GM18502 (cell line): ENCODE measurements at regions not wholly inside any gene's neighbourhood (a gene's known extent, or its start where the extent isn't known, plus 50 kb on each side); places are given as distances from the start of the nearest gene placed in this dataset.
A peak's percentile ranks its signal among the peaks of the same experiment; 100 is the strongest.
"Not testable (repeated sequence)": the region's sequence is repeated elsewhere in the genome, so short reads cannot be mapped to it uniquely, and the experiment has no call there.

Experiments
- ATAC-seq: cut with Tn5 transposase; IDR thresholded peaks from one replicate; pipeline ENCODE4 v1.9.1; 2021; ENCODE audit warnings: mild to moderate bottlenecking; ENCODE audit not compliant: unreplicated experiment, poor library complexity

DNA sequence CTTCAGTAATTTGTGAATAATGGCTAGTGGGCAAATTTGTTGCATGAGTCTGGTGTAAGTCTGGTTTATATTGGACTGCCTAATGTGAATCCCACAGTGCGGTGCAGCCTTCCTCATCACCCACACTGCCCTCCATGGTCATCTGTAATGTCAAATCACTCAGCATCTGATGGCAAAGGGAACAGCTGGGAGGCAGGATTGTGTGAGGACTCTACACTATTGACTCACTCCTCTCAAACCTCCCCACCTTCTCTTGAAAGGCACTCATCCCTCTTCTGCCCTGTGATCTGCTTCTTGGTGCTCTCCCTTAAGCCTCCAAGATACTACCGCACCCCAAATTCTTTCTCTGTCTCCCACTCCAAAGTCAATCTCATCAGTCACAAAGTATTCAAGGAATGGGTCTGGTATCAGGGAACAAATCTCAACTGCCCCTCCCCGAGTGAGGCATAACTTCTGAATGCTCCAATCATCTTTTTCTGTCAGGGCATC, 146.0 kb upstream of the BEND6 start:
- ATAC-seq = no peak

DNA sequence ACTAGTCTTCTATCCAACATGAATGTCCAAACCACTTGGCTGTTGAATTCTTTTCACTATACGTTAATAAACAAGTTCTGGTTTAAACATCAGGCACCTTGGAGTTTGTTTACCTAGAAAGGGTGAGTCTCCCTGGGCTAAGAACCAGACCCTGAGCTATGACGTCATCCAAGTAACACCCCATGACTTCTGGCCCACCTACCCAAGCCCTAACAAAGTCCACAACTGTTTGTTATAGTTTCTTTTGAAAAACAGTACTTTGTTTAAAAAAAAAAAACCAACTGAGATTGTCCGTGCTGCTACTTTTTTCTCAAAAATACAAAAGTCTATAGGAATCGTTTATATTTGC, 146.9 kb upstream of the BEND6 start:
- no peak for ATAC-seq

DNA sequence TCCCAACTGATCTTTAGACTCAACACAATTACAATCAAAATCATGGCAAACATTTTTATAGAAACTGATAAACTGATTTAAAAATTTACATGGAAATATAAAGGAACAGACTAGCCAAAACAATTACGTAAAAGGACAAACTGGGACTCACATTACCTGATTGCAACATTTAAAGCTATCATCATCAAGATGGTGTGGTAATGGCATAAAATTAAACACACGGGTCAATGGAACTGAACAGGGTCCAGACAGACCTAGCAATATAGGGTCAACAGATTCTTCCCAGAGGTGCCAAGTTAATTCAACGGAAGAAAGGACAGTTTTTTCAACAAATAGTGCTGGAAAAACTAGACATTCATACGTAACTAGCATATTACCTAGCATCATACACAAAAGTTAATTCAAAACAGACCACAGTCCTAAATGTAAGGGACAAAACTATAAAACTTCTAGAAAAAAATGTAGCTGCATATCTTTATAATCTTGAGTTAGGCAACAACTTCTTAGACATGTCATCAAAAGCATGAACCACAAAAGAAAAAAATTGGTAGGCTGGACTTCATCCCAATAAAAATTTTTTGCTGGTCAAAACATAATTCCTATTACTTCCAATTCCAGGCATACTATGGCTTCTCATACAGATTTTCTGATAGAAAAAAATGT, 147.4 kb upstream of the BEND6 start:
- no peak for ATAC-seq

DNA sequence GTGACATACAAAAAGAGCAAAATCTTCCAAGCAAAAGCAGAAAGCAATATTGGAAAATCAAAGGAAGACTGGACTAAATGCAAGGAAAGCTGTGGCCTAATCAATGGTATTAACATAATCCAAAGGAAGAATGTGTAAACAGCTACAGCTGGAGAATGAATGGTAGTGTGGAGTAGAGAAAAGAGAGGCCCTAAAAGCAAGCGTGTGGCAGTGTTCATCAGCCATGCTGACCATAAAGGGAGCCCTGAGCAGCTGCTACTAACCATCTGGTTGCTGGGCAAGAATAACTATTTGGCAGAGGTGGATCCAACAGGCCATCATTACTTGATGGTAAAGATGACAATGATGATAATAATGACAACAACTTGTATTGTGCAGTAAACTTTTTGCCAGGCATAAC, 148.5 kb upstream of the BEND6 start:
- no peak for ATAC-seq

DNA sequence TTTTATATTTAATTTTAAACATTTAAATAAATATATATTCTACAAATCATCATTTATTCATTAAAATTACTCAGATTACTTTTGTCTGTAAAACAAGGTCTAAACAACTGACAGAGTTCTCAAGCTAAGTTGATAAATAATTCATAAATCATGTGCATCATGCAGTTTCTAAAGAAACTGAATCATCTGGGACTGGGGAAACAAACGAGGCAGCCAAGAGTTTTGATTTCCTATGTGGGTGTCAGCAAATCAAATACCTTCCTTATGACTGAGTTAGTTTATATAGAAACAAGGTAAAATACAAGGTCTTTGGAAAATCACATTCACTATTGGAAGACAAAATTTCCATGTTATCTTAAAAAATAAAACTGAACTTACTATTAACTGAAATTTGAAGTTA, 149.9 kb upstream of the BEND6 start:
- no peak for ATAC-seq

DNA sequence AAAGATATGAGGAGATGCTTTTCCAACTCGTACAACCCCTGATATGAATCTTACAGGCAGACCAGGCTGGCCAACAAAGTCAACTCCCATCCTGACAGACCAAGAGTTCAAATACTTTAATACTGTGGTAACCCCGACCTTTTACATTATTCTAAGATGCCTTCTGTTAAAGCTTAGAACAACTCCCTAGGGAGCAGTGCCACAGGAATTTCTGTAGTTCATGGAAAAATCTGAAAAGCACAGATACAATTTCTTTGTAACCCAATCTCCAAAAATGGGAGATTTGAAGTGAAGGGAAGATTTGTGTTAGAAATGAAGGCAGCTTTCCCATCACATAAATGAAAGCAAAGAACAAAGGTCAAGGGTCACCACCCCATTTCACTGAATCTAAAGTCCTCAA, 151.3 kb upstream of the BEND6 start:
- no peak for ATAC-seq

DNA sequence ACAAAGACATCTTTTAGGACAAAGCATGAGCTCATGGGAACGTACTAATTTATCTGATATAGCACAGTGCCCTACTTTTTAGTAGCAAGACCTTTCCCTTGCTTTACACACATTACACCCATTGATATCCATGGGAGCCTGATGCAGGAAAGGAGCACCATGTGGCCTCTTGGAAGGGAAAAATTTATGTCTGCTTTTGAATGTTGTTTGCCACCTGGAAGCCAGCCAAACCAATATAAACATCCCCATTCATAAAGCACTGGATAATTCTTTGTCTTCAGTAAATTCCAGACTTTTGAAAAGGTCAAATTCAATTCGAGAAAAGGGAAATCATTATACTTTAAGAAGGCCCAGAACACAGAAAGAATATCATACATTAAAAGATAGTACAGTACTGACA, 152.3 kb upstream of the BEND6 start:
- ATAC-seq = no peak

DNA sequence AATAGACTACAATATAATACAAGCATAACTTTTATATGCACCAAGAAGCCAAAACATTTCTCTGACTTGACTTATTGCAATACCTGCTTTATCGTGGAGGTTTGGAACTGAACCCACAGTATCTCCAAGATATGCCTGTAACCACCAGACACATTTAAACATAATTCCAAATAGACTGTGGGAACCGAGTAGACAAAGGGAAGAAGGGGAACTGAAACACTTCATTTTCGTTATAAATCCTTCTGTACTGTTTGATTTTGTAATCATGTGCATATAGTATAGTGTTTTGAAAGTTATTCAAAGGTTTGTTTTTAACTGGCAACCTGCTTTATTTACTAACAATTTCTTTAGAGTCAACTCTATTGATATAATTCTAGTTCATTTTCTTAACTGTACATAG, 154.9 kb upstream of the BEND6 start:
- no peak for ATAC-seq

DNA sequence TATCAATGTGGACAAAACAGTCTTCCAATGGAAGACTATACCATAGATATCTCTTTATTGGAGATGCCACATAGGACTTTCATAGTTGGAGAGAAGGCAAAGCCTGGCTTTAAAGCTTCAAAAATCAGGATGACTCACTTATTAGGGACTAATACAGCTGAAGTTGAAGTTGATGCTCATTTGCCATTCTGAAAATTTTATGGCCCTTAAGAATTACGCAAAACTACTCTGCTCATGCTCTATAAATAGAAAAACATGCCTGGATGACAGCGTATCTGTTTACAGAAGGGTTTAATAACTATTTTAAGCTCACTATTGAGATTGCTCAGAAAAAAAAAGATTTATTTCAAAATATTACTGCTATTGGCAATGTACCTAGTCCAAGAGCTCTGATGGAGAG, 155.5 kb upstream of the DST start:
- ATAC-seq = no peak

DNA sequence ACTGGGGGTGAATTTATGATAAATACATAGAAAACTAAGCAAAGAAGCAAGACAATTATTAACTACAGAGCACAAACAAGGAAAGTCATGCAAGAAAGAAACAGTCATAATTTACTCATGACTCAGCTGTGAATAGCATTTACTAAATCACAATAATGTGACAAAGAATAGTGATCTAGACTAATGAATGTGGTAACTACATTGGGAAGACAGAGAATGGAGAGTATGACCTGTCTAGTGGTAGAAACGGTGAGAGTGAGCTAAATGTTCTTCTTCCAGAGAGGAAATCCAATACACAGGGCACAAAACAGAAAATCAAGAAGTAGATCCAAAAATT, 153.5 kb upstream of the DST start:
- no peak for ATAC-seq

DNA sequence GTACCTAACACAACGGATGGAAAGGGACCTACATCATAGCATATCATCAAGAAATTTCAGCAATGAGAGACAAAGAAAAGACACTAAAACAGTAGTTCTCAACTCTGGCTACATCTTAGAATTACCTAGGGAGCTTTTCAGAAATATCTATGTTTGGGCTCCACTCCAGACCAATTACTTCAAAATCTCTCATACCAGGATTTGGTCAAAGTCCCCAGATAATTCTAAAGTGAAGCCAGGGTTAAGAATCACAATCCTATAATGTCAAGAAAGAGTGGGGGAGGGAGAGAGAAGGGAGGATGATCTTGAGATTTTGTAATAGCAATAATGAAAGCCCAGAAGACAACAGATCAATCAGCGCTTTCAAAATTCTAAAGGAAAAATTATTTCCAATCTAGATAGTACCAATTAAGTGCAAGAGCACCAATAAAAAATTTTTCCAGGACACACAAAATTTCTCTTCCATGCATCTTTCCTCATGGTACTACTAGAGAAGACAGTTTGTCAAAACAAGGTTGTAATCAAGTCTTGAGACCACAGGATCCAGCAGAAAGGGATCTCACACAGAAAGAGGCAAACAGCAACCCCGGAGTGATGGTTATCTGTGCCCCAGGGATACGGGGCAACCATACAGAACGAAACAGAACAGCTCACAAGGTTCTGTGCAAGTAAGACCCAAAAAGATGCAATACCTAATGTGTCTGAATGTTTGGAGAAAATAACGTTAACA, 152.9 kb upstream of the DST start:
- ATAC-seq = no peak

DNA sequence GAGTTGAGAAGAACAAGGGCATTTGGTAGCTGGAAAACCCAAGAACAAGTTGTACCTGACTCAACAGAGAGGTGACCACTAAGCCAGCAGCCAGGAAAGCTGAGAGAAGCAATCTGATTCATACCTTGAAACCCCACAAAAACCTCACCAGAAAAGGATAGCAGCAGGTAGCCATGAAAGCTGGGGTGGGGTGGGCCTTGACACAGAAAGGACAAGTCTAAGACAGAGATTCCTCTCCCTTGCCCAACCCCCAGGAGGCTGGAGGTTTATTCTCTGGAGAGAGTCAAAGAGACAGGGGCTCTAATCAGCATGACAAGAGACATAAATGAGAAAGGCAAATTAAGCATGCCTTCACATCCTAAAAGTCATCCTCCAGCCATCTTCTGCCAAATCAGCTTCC, 151.7 kb upstream of the DST start:
- peak; percentile 53 for ATAC-seq

DNA sequence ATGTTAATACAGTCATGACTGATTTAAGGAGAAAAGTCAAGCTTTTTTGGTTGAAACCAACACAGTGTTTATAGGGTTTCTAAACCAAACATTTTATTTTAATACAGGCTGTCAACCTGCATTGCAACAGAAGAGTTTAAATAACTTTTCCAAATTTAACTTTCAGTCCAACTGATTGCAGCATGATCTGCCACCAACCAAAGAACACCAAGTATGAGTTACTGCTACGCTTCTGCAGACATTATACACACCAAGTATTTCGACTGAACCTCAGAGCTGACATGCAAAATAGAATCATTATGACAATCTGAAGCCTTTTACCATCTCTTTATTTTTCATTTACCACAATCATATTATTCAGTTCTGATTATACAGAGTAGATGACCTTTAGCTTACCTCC, 151.2 kb upstream of the DST start:
- ATAC-seq = peak; percentile 15

DNA sequence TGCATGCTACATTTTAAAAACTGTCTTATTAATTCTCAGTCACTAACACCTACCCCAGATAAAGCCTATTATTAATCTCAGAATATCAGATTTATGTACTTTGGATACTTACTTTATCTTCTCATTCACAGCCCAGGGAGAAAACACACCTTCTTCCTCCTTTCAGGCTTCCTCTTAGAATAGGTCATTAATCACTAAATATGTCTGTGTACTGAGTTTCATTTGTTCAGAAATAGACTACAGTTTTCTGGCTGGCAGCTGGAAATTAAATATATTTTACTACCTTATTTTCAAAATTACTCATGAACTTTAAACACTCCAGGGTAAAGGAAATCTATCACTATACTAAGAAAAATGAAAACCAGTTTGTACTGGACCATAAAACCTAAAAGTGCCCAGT, 147.7 kb upstream of the DST start:
- ATAC-seq = no peak

DNA sequence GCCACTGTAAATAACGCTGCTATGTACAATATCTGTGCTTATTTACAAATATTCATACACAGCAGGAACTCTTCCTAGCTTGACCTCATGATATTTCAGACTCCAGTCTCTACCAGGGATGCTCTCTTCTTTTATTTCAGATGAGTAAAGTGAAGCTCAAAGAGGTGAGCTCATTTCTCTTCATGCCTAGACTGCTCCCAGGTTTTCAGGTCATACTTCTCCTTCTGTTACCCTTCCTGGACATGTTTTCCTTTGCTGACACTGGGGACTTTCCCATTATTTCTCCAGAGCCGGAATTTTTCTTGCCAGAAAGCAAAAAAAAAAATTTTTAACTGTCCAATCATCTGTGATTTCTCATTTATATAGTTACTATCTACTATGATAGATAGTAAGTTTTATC, 147.2 kb upstream of the DST start:
- ATAC-seq = no peak

DNA sequence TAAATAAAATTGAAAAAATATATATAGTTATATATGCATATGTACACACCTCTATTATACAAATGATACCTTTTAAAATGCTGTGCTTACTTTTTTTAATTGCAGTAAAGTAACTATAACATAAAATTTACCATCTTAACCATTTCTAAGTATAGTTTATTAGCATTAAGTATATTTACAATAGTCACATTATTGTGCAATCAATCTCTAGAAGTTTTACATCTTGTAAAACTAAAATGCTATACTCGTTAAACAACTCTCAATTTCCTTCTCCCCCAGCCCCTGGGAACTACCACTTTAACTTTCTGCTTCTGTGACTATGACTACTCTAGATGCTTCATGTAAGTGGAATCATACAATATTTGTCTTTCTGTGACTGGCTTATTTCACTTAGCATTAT, 146.7 kb upstream of the DST start:
- ATAC-seq = no peak

DNA sequence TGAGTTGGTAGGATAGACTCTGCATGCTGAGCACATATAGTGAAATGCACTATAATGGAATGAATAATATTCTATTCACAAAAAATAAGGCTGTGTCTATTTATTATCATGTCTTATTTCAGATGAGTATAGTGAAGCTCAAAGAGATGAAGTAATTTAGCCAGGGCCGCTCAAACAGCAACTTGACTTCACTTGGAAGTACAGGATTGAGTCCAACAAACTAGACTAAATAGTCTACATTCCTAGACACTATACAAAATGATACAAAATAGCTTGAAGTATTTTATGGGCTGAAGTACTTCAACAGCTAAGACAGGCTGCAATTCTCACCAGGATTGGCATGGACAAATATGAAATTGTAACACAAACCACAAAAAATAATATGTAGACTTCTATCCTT, 144.5 kb upstream of the DST start:
- ATAC-seq = no peak

DNA sequence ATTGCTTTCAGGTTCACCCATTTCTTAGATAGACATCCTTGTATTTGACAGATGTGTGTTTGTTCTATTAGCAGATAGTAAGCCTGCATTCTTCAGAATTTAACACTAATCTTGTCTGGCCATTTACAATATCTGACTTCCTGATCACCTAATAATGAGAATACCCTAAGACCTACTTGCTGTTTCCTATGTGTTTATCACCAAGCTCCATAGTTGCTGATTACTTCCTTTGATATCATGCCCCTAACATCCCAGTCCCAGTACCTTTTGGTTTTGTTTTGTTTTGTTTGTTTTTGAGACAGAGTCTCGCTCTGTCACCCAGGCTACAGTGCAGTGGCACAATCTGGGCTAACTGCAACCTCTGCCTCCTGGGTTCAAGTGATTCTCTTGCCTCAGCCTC, 143.6 kb upstream of the DST start:
- no peak for ATAC-seq

DNA sequence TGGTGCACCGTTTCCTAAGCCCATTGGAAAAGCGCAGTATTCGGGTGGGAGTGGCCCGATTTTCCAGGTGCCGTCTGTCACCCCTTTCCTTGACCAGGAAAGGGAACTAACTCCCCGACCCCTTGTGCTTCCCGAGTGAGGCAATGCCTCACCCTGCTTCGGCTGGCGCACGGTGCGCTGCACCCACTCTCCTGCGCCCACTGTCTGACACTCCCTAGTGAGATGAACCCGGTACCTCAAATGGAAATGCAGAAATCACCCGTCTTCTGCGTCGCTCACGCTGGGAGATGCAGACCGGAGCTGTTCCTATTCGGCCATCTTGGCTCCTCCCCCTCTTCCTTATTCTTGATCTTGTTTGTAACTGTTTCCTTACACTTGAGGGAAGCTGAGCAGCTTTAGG, 142.8 kb upstream of the DST start:
- not testable (repeated sequence) for ATAC-seq

DNA sequence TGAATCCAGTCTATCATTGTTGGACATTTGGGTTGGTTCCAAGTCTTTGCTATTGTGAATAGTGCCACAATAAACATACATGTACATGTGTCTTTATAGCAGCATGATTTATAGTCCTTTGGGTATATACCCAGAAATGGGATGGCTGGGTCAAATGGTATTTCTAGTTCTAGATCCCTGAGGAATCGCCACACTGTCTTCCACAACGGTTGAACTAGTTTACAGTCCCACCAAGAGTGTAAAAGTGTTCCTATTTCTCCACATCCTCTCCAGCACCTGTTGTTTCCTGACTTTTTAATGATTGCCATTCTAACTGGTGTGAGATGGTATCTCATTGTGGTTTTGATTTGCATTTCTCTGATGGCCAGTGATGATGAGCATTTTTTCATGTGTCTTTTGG, 137.4 kb upstream of the DST start:
- not testable (repeated sequence) for ATAC-seq

DNA sequence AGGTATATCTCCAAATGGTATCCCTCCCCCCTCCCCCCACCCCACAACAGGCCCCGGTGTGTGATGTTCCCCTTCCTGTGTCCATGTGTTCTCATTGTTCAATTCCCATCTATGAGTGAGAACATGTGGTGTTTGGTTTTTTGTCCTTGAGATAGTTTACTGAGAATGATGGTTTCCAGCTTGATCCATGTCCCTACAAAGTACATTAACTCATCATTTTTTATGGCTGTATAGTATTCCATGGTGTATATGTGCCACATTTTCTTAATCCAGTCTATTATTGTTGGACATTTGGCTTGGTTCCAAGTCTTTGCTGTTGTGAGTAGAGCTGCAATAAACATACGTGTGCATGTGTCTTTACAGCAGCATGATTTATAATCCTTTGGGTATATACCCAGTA, 135.8 kb upstream of the DST start:
- not testable (repeated sequence) for ATAC-seq

DNA sequence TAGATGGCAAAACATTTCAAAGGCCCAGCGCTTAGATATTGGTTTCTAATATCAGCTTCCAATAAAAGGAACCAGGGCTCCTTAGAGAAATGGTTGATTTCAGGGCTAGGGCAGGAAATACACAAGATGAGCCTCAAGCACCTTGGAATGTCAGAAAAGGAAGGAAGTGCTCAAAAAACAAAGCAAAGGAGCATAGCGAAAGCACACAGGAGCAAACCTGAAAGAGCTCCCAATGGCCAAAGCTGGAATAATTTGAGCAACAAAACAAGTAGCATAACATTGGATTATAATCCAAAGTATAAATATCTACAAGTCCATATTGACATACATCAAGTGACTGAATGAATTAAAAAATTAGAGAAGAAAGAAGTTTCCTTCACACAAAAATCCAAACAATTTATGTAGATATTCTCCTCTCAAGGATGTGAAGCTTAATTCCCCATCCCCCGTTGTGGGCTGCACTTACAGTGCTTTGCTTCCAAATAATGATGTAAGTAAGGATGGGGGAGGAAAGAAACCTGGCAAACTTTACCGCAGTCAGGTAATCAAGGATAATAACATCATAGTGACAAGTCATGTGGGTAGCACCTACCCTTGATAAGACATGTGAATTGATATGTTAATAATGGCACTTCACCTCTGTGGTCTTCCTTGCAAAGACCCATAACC, 132.9 kb upstream of the DST start:
- ATAC-seq = no peak
